Osteoblast (primary cell): ENCODE measurements at regions not wholly inside any gene's neighbourhood (a gene's known extent, or its start where the extent isn't known, plus 50 kb on each side); places are given as distances from the start of the nearest gene placed in this dataset.

Source experiments
- DNase-seq: peaks from one replicate; pipeline ENCODE4 v3.0.0; 2011; ENCODE audit warnings: low spot score, mixed read lengths; ENCODE audit not compliant: insufficient read length; ENCODE audit errors: missing footprints
- H2AFZ ChIP-seq: 2 replicates; pipeline ENCODE4 v1.6.0; 2011; ENCODE audit warnings: mild to moderate bottlenecking, low read length
- H3K27ac ChIP-seq: 2 replicates; pipeline ENCODE4 v1.5.1; 2011; ENCODE audit warnings: mild to moderate bottlenecking, low read depth, low read length, moderate library complexity
- H3K27me3 ChIP-seq: 2 replicates; pipeline ENCODE4 v1.6.0; 2012; ENCODE audit warnings: mild to moderate bottlenecking, control low read depth, inconsistent platforms, low read length, moderate library complexity; ENCODE audit not compliant: insufficient read depth
- H3K36me3 ChIP-seq: 2 replicates; pipeline ENCODE4 v1.5.1; 2011; ENCODE audit warnings: mild to moderate bottlenecking, low read length, control low read depth, moderate library complexity; ENCODE audit not compliant: insufficient read depth
- H3K4me1 ChIP-seq: 2 replicates; pipeline ENCODE4 v1.5.1; 2011; ENCODE audit warnings: mild to moderate bottlenecking, low read length, control low read depth, moderate library complexity; ENCODE audit not compliant: insufficient read depth
- H3K4me2 ChIP-seq: 2 replicates; pipeline ENCODE4 v1.6.0; 2011; ENCODE audit warnings: mild to moderate bottlenecking, low read length; ENCODE audit not compliant: insufficient read depth
- H3K4me3 ChIP-seq: fragments of 200-600 bp; sonication (generic); 3 replicates; pipeline ENCODE4 v1.5.1; 2012; ENCODE audit warnings: mild to moderate bottlenecking, low read length, inconsistent platforms; ENCODE audit not compliant: insufficient read depth
- H3K79me2 ChIP-seq: 2 replicates; pipeline ENCODE4 v1.6.0; 2012; ENCODE audit warnings: mild to moderate bottlenecking, low read length, control low read depth, inconsistent platforms; ENCODE audit not compliant: insufficient read depth
- H3K9me3 ChIP-seq: 2 replicates; pipeline ENCODE4 v1.5.1; 2011; ENCODE audit warnings: low read depth, low read length, control low read depth
- H4K20me1 ChIP-seq: 2 replicates; pipeline ENCODE4 v1.6.0; 2012; ENCODE audit warnings: mild to moderate bottlenecking, low read length, control low read depth; ENCODE audit not compliant: insufficient read depth
- CTCF ChIP-seq: IDR thresholded peaks from 2 replicates; pipeline ENCODE4 v1.5.1; 2011; ENCODE audit warnings: mild to moderate bottlenecking, low read depth, low read length, moderate library complexity; ENCODE audit errors: extremely low read depth

DNA sequence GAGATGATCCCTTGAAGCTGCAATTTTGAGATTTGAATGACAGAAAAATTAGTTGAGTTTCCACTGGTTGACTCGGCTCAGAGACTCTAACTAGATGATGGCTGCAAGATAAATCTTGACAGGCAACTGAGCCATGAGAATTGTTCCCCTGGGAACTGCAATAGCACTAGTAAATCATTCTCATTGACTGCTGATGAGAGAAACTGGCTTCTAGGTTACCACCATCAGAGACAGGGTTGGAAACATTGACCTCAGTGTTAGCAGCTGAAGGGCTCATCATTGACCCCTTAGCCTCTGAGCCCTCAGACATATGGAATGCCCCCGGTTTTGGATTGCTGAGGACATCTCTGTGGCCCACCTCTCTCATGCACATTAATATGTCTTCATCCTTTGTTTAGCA lies 125.4 kb upstream of the COX10 start:
- H3K79me2 ChIP-seq = no peaks in the 10 kb centered on the region
- no peak overlapping the region for H3K4me2 ChIP-seq
- no peak overlapping the region for H3K4me3 ChIP-seq
- H3K27me3 ChIP-seq = no peaks in the 10 kb centered on the region
- no peaks in the 10 kb centered on the region for H4K20me1 ChIP-seq
- no peaks in the 10 kb centered on the region for H3K4me1 ChIP-seq
- no peak overlapping the region for H2AFZ ChIP-seq
- H3K36me3 ChIP-seq = no peaks in the 10 kb centered on the region
- TF ChIP-seq CTCF = no peak
- H3K9me3 ChIP-seq = no peaks in the 10 kb centered on the region
- no peak for DNase-seq
- no peak overlapping the region for H3K27ac ChIP-seq

- H2AFZ ChIP-seq = no peak overlapping the region
- no peak overlapping the region for H3K27ac ChIP-seq
- no peaks in the 10 kb centered on the region for H3K4me1 ChIP-seq
- no peaks in the 10 kb centered on the region for H3K9me3 ChIP-seq
- TF ChIP-seq CTCF = no peak
- H3K36me3 ChIP-seq = no peaks in the 10 kb centered on the region
- no peak for DNase-seq
- no peaks in the 10 kb centered on the region for H3K79me2 ChIP-seq
- no peaks in the 10 kb centered on the region for H3K27me3 ChIP-seq
- no peak overlapping the region for H3K4me3 ChIP-seq
- no peak overlapping the region for H3K4me2 ChIP-seq
- H4K20me1 ChIP-seq = no peaks in the 10 kb centered on the region
Measured at GRCh38 chr17:13947499-13947898, 121.8 kb upstream of the COX10 start.

GRCh38 chr17:13952009-13952750 lies 117.1 kb upstream of the COX10 start:
- Histone ChIP-seq H3K4me3 (no peak overlapping the region), H3K4me1 (no peaks in the 10 kb centered on the region), H4K20me1 (no peaks in the 10 kb centered on the region), H3K9me3 (no peaks in the 10 kb centered on the region), H3K27me3 (no peaks in the 10 kb centered on the region), H3K4me2 (no peak overlapping the region), H2AFZ (no peak overlapping the region), H3K36me3 (no peaks in the 10 kb centered on the region), H3K79me2 (no peaks in the 10 kb centered on the region), H3K27ac (no peak overlapping the region)
- no peak for TF ChIP-seq CTCF
- DNase-seq = no peak

GRCh38 chr17:13953841-13954240 lies 115.5 kb upstream of the COX10 start:
- H3K4me3 ChIP-seq = no peak overlapping the region
- H3K9me3 ChIP-seq = no peaks in the 10 kb centered on the region
- no peaks in the 10 kb centered on the region for H3K27me3 ChIP-seq
- H3K4me2 ChIP-seq = no peak overlapping the region
- no peaks in the 10 kb centered on the region for H3K79me2 ChIP-seq
- H4K20me1 ChIP-seq = no peaks in the 10 kb centered on the region
- H2AFZ ChIP-seq = no peak overlapping the region
- no peak overlapping the region for H3K27ac ChIP-seq
- H3K36me3 ChIP-seq = no peaks in the 10 kb centered on the region
- no peak for DNase-seq
- no peaks in the 10 kb centered on the region for H3K4me1 ChIP-seq
- TF ChIP-seq CTCF = no peak
